Prostate gland (tissue), 2 donors: ENCODE measurements at regions not wholly inside any gene's neighbourhood (a gene's known extent, or its start where the extent isn't known, plus 50 kb on each side); places are given as distances from the start of the nearest gene placed in this dataset.

Experiments used
- DNase-seq: peaks from one replicate; pipeline ENCODE4 v3.0.0-alpha.2; 2019; ENCODE audit warnings: low spot score
- H3K27ac ChIP-seq, 2 donors: fragments of 200-600 bp; sonication (generic); 2 replicates each; pipeline ENCODE4 v1.5.1; 2017 to 2019
- H3K27me3 ChIP-seq: fragments of 200-600 bp; sonication (generic); replicated peaks from 2 replicates; pipeline ENCODE4 v1.5.1; 2019; ENCODE audit not compliant: insufficient read depth
- H3K36me3 ChIP-seq, 2 donors: fragments of 200-600 bp; sonication (generic); 1 replicate in 1 of 2; 2 replicates in 1 of 2; pipeline versions ENCODE4 v1.5.1 to v1.8.1; 2017 to 2019
- H3K4me1 ChIP-seq: fragments of 200-600 bp; sonication (generic); replicated peaks from 2 replicates; pipeline ENCODE4 v1.5.1; 2019
- H3K4me3 ChIP-seq, 2 donors: fragments of 200-600 bp; sonication (generic); 2 replicates each; pipeline ENCODE4 v1.5.1; 2017 to 2019
- H3K9me3 ChIP-seq: fragments of 200-600 bp; sonication (generic); 2 replicates; pipeline ENCODE4 v1.5.1; 2017
- POLR2A ChIP-seq: fragments of 450-650 bp; IDR thresholded peaks from one replicate; pipeline ENCODE4 v1.6.1; 2016; ENCODE audit warnings: antibody characterized with exemption, mild to moderate bottlenecking
- POLR2AphosphoS5 ChIP-seq: sonication (generic); formaldehyde crosslinking; IDR thresholded peaks from one replicate; pipeline ENCODE4 v1.6.1; 2017; ENCODE audit warnings: antibody characterized with exemption
- WGBS: methylation state at CpG from one replicate; pipeline ENCODE4 v1.1.5; 2018; 5-methylcytosine and 5-hydroxymethylcytosine counted together
- intact Hi-C: fragments of 100-400 bp; cut with DNase I; formaldehyde crosslinking; loops from one replicate; pipeline ENCODE4 v1.14.2; 2022
- TF ChIP-seq, protein P1 (sequence below), 4 experiments: fragments of 200-600 bp in 2 of 4; fragments of 450-650 bp in 2 of 4; sonication (generic) in 2 of 4; IDR thresholded peaks; 1 replicate in 3 of 4; 2 replicates in 1 of 4; pipeline ENCODE4 v1.5.1; 2016 to 2019; ENCODE audit warnings: antibody characterized with exemption in 4 of 4, mild to moderate bottlenecking in 2 of 4, moderate library complexity in 2 of 4

DNA sequence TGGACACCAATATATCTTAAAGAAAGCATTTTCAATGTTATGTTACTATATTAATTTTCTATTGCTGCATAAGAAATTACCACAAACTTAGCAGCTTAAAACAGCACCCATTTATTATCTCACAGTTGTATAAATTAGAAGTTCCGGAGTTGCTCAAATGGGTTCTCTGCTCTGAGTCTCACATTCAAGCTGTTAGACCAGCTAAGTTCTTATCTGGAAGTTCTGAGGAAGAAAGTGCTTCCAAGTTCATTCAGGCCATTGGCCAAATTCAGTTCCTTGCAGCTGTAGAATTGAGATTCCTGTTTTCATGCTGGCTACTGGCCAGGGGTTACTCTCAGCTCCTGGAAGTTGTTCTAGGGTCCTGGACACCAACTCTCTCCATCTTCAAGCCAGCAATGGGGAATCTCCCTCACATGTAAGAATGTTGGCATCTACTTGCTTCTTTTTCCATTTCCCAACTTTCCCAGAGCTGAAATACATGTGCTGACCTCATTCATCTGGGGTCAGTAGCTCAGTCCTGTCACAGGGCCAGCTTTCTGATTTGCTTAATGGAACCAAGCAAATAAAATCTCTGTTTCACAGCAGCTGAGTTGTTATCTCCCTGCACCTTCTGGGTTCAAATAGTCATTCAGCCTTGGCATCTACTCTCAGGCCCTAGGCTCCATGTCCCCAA is 99.6 kb upstream of the INTU start:
- intact Hi-C loops: no loop called here
- H3K9me3 ChIP-seq: no peaks in the 10 kb centered on the region
- H3K27ac ChIP-seq: no peak overlapping the region
- no peaks in the 10 kb centered on the region for H3K27me3 ChIP-seq
- H3K4me3 ChIP-seq: no peak overlapping the region
- no peak for DNase-seq
- no peaks in the 10 kb centered on the region for H3K4me1 ChIP-seq
- no peak for TF ChIP-seq POLR2A
- TF ChIP-seq, protein P1, sequence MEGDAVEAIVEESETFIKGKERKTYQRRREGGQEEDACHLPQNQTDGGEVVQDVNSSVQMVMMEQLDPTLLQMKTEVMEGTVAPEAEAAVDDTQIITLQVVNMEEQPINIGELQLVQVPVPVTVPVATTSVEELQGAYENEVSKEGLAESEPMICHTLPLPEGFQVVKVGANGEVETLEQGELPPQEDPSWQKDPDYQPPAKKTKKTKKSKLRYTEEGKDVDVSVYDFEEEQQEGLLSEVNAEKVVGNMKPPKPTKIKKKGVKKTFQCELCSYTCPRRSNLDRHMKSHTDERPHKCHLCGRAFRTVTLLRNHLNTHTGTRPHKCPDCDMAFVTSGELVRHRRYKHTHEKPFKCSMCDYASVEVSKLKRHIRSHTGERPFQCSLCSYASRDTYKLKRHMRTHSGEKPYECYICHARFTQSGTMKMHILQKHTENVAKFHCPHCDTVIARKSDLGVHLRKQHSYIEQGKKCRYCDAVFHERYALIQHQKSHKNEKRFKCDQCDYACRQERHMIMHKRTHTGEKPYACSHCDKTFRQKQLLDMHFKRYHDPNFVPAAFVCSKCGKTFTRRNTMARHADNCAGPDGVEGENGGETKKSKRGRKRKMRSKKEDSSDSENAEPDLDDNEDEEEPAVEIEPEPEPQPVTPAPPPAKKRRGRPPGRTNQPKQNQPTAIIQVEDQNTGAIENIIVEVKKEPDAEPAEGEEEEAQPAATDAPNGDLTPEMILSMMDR (IDR thresholded peaks at IDR 0.05): no peak
- TF ChIP-seq POLR2AphosphoS5: no peak
- 60% methylated on average over 1 of the region's 1 CpG for WGBS
- H3K36me3 ChIP-seq: no peaks in the 10 kb centered on the region

DNA sequence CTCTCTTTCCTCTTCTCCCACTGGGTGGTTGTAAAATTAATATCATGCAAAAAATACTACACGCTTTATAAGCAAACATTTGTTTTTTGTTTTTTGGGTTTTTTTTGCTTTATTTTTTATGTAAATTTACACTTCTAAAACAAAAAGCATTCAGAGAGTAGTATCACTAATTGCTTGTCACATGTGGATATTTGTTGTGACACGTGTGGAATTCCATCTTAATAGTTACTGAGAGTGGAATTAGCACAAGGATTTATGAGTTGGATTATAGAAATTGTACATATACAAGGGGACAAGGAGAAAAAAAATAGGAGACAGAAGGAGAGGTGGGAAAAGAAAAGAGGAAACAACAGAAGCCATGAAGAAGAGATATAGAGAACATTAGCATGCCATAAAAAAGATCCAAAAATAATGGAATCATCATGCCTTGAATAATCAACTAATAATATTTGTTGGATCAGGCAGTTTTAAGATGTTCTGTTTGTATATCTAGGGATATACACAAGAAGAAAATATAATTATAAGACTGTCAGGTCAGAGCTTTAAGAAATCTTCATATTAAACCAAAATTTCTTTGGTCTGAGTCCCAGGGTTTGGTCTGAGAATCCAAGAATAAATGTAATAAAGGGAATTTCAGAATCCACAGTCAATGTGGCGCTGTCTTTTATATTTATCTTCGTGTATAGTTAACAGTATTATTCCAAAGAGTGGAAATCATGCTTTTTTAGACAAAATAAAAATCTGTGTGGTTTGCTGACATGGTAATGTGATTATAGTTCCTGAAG is 98.5 kb upstream of the INTU start:
- no peak for DNase-seq
- no peaks in the 10 kb centered on the region for H3K27me3 ChIP-seq
- H3K4me1 ChIP-seq: no peaks in the 10 kb centered on the region
- no peaks in the 10 kb centered on the region for H3K9me3 ChIP-seq
- no peak overlapping the region for H3K27ac ChIP-seq
- TF ChIP-seq, protein P1 (IDR thresholded peaks at IDR 0.05): no peak
- TF ChIP-seq POLR2A (no peak), POLR2AphosphoS5 (no peak)
- H3K4me3 ChIP-seq: no peak overlapping the region
- intact Hi-C loops: no loop called here
- H3K36me3 ChIP-seq: no peaks in the 10 kb centered on the region
- WGBS: 88% methylated on average over 4 of the region's 4 CpGs

DNA sequence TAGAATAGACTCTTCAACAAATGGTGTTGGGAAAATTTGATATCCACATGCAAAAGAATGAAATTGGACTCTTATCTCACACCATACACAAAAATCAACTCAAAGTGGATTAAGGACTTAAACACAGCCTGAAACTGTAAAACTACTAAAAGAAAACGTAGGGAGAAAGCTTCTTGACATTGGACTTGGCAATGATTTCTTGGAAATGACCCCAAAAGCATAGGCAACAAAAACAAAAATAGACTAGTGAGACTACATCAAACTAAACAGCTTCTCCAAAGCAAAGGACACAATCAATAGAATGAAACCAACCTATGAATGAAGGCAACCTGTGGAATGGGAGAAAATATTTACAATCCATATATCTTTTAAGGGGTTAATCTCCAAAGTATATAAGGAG is 94.7 kb upstream of the INTU start:
- H3K36me3 ChIP-seq: no peaks in the 10 kb centered on the region
- TF ChIP-seq POLR2A (no peak), POLR2AphosphoS5 (no peak)
- DNase-seq: no peak
- H3K4me1 ChIP-seq: no peaks in the 10 kb centered on the region
- no peak overlapping the region for H3K27ac ChIP-seq
- intact Hi-C loops: no loop called here
- H3K27me3 ChIP-seq: no peaks in the 10 kb centered on the region
- H3K4me3 ChIP-seq: no peak overlapping the region
- H3K9me3 ChIP-seq: no peaks in the 10 kb centered on the region
- WGBS: 34% methylated on average over 1 of the region's 1 CpG

DNA sequence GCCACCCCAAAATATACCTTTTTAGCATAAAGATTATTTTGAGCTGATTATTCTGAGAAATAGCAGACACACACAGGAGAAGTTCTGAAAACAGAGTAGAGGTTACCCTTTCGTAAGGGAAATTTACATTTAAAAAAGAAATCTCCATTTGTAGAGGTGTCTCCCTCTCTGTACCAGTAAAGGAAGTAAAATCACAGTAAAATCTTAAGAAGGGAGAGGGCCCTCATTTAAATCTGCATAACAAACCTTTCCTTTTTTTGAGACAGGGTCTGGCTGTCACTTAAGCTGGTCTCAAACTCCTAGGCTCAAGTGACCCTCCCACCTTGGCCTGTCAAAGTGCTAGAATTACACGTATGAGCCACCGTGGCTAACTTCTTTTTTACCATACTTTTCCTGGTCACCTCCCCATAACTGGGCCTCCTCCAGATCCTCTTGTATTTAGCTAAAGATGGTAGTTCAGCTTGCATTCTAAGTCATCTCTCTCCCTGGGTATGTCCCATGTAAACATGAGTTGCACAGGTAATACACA is 92.2 kb upstream of the INTU start:
- no peak overlapping the region for H3K27ac ChIP-seq
- H3K4me1 ChIP-seq: no peaks in the 10 kb centered on the region
- intact Hi-C loops: no loop called here
- H3K9me3 ChIP-seq: no peaks in the 10 kb centered on the region
- 50% methylated on average over 3 of the region's 3 CpGs for WGBS
- no peaks in the 10 kb centered on the region for H3K27me3 ChIP-seq
- DNase-seq: no peak
- no peak for TF ChIP-seq POLR2AphosphoS5
- TF ChIP-seq, protein P1 (IDR thresholded peaks at IDR 0.05): no peak
- no peak for TF ChIP-seq POLR2A
- H3K4me3 ChIP-seq: no peak overlapping the region
- H3K36me3 ChIP-seq: no peaks in the 10 kb centered on the region

DNA sequence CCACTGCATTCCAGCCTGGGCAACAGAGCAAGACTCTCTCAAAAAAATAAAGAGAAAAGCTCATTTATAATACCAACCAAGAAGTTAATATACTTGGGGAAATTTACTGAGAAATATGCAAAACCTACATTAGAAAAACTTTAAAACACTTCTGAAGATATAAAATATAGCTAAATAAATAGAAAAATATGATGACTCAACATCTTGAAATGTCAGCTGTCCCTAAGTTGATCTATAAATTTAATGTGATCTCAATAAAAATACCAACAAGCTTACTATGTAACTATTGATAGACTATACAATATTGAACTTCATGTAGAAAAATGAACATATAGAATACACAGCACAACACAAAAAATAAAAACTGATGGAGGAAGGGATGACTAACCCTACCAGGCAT is 87.5 kb upstream of the INTU start:
- TF ChIP-seq POLR2AphosphoS5 (no peak), POLR2A (no peak)
- TF ChIP-seq, protein P1 (IDR thresholded peaks at IDR 0.05): no peak
- no peaks in the 10 kb centered on the region for H3K27me3 ChIP-seq
- intact Hi-C loops: no loop called here
- no peak overlapping the region for H3K27ac ChIP-seq
- no peaks in the 10 kb centered on the region for H3K4me1 ChIP-seq
- DNase-seq: no peak
- H3K36me3 ChIP-seq: no peaks in the 10 kb centered on the region
- H3K4me3 ChIP-seq: no peak overlapping the region
- H3K9me3 ChIP-seq: no peaks in the 10 kb centered on the region
